ENCODE measurements at regions not wholly inside any gene's neighbourhood (a gene's known extent, or its start where the extent isn't known, plus 50 kb on each side); places are given as distances from the start of the nearest gene placed in this dataset.

DNA sequence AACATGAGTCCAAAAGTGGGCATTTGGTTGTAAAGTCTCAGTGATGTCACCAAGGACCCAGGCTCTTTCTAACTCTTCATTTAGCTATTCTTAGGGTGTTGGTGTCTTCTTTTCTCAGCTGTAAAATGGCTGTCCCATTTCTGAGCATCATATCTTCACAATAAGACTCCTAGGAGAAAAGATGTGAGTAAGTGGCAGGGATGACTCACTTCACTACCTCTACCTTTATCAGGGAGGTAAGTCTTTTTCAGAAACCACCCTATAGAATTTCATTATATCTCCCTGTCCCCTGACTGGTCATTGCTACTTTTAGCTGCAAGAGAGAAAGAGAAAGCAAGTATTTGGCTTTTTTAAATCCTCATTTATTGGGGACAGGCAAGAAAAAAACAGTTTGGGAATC, 300.2 kb upstream of the RBMS3 start:
- intact Hi-C loops (cut with micrococcal nuclease; ENCODE audit: unreplicated experiment): no loop called here
- H3K27me3 ChIP-seq (ENCODE audit: control insufficient read depth, insufficient read depth, low read length): no peaks in the 10 kb centered on the region
- H3K27ac ChIP-seq (ENCODE audit: low read length): no peak overlapping the region
- ChIA-PET CTCF (no interaction called here), POLR2A (no interaction called here)
- DNase-seq (ENCODE audit: low read depth, low spot score) (no peak), ATAC-seq (no peak)
- no peaks in the 10 kb centered on the region for H3K9me3 ChIP-seq (ENCODE audit: control insufficient read depth, insufficient read depth, low read depth, low read length)
- no TSS peak for BruUV-seq (replicated peaks)
- in situ Hi-C loops (cut with HindIII; ENCODE audit: low pct_unique_long_range_greater_than_20kb, low sequenced_read_pairs): no loop called here
- H3K4me1 ChIP-seq (ENCODE audit: control insufficient read depth, insufficient read depth, low read length): no peaks in the 10 kb centered on the region
- no peaks in the 10 kb centered on the region for H3K36me3 ChIP-seq (ENCODE audit: control insufficient read depth, insufficient read depth, low read length)
- TF ChIP-seq, protein P1, sequence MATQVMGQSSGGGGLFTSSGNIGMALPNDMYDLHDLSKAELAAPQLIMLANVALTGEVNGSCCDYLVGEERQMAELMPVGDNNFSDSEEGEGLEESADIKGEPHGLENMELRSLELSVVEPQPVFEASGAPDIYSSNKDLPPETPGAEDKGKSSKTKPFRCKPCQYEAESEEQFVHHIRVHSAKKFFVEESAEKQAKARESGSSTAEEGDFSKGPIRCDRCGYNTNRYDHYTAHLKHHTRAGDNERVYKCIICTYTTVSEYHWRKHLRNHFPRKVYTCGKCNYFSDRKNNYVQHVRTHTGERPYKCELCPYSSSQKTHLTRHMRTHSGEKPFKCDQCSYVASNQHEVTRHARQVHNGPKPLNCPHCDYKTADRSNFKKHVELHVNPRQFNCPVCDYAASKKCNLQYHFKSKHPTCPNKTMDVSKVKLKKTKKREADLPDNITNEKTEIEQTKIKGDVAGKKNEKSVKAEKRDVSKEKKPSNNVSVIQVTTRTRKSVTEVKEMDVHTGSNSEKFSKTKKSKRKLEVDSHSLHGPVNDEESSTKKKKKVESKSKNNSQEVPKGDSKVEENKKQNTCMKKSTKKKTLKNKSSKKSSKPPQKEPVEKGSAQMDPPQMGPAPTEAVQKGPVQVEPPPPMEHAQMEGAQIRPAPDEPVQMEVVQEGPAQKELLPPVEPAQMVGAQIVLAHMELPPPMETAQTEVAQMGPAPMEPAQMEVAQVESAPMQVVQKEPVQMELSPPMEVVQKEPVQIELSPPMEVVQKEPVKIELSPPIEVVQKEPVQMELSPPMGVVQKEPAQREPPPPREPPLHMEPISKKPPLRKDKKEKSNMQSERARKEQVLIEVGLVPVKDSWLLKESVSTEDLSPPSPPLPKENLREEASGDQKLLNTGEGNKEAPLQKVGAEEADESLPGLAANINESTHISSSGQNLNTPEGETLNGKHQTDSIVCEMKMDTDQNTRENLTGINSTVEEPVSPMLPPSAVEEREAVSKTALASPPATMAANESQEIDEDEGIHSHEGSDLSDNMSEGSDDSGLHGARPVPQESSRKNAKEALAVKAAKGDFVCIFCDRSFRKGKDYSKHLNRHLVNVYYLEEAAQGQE (IDR thresholded peaks at IDR 0.05; ENCODE audit: insufficient read depth in 1 of 2, low read depth in 2 of 2, low read length in 1 of 2): no peak
- no peak overlapping the region for H3K4me3 ChIP-seq (ENCODE audit: low read depth in 2 of 2, low read length in 2 of 2)

DNA sequence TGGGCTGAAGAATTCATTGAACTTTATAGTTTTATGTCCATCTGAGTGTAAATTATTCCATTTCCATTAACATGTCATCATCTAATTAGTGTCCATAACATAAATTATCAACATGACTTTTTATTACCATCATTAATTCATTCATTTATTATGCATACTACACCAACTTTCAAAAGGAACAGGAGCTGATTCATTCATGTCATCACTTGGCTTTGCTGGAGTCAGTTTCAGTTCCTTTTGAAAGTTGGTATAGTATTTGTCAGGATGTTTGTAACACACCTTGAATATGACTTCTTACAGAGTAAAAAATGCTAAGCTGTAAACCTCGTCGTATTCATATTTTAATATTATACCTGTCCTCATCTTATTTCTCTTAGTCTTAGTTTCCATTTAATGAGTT, 298.0 kb upstream of the RBMS3 start:
- ChIA-PET POLR2A (no interaction called here), CTCF (no interaction called here)
- no TSS peak for BruUV-seq (replicated peaks)

More for the DNA sequence above, 298.0 kb upstream of the RBMS3 start:
- no peaks in the 10 kb centered on the region for H3K9me3 ChIP-seq (ENCODE audit: control insufficient read depth, insufficient read depth, low read depth, low read length)
- intact Hi-C loops (cut with micrococcal nuclease; ENCODE audit: unreplicated experiment): no loop called here
- H3K27ac ChIP-seq (ENCODE audit: low read length): no peak overlapping the region
- no peaks in the 10 kb centered on the region for H3K4me1 ChIP-seq (ENCODE audit: control insufficient read depth, insufficient read depth, low read length)
- H3K4me3 ChIP-seq (ENCODE audit: low read depth in 2 of 2, low read length in 2 of 2): no peak overlapping the region
- ATAC-seq (no peak), DNase-seq (ENCODE audit: low read depth, low spot score) (no peak)
- in situ Hi-C loops (cut with HindIII; ENCODE audit: low pct_unique_long_range_greater_than_20kb, low sequenced_read_pairs): no loop called here
- H3K27me3 ChIP-seq (ENCODE audit: control insufficient read depth, insufficient read depth, low read length): no peaks in the 10 kb centered on the region
- TF ChIP-seq POLR2AphosphoS5 (IDR thresholded peaks at IDR 0.05; ENCODE audit: low read depth, low read length) (no peak), SIN3A (IDR thresholded peaks at IDR 0.05; ENCODE audit: borderline replicate concordance, insufficient read depth, low read depth, low read length) (no peak), TCF7L2 (IDR thresholded peaks at IDR 0.05; ENCODE audit: low read depth, low read length) (no peak)
- TF ChIP-seq, protein P2, sequence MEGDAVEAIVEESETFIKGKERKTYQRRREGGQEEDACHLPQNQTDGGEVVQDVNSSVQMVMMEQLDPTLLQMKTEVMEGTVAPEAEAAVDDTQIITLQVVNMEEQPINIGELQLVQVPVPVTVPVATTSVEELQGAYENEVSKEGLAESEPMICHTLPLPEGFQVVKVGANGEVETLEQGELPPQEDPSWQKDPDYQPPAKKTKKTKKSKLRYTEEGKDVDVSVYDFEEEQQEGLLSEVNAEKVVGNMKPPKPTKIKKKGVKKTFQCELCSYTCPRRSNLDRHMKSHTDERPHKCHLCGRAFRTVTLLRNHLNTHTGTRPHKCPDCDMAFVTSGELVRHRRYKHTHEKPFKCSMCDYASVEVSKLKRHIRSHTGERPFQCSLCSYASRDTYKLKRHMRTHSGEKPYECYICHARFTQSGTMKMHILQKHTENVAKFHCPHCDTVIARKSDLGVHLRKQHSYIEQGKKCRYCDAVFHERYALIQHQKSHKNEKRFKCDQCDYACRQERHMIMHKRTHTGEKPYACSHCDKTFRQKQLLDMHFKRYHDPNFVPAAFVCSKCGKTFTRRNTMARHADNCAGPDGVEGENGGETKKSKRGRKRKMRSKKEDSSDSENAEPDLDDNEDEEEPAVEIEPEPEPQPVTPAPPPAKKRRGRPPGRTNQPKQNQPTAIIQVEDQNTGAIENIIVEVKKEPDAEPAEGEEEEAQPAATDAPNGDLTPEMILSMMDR (IDR thresholded peaks at IDR 0.05): no peak
- TF ChIP-seq, protein P1 (IDR thresholded peaks at IDR 0.05; ENCODE audit: insufficient read depth in 1 of 2, low read depth in 2 of 2, low read length in 1 of 2): no peak
- H3K36me3 ChIP-seq (ENCODE audit: control insufficient read depth, insufficient read depth, low read length): no peaks in the 10 kb centered on the region
